ENCODE measurements at regions not wholly inside any gene's neighbourhood (a gene's known extent, or its start where the extent isn't known, plus 50 kb on each side); places are given as distances from the start of the nearest gene placed in this dataset.

- Histone ChIP-seq H3K4me1 (no peaks in the 10 kb centered on the region), H3K27me3 (ENCODE audit: low read depth) (peaks cover 74% of the 10 kb centered on the region), H3K9me3 (replicated peaks) (no peaks in the 10 kb centered on the region), H3K27ac (replicated peaks) (no peak overlapping the region), H3K4me3 (no peak overlapping the region), H3K36me3 (no peaks in the 10 kb centered on the region)
- DNase-seq = no peak
- intact Hi-C loops (cut with micrococcal nuclease) = no loop called here
- no peak for TF ChIP-seq CTCF (IDR thresholded peaks at IDR 0.05; ENCODE audit: borderline replicate concordance)
Measured at GRCh38 chr12:111155020-111155419, 213.9 kb downstream of the PHETA1 start.

DNA sequence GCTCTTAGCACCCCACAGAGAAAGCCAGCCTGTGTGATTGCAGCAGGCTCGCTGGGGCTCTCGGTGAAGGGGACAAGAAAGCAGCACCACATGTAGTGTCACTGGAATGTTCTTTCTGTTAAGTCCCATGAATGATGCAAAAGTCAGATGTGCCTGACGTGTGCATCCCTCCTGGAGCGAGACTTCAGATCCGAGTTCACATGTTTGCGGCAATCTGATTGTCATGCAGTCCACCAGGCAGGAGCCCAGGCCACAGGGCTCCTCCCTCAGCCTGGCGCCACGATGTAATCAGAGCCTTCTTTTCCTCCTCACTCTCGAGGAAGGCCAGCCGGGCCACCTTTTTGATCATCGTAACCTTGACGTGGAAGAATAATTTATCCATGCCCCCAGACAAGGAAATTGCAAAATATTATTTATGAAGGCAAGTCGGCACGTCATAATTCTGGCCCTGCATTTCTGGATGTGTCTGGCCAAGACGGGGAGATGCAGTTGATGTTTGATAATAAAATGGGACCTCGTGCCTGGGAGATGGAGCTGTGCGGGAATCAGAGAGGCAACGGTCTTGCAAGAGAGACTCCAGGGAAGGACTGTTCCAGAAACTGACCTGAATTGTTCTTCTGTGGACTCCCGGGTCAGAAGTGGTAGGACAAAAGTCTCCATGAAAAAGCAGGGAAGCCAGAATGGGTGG, 214.6 kb downstream of the PHETA1 start:
- H3K27ac ChIP-seq (replicated peaks) = no peak overlapping the region
- intact Hi-C loops (cut with micrococcal nuclease) = no loop called here
- TF ChIP-seq CTCF (IDR thresholded peaks at IDR 0.05; ENCODE audit: borderline replicate concordance) = no peak
- H3K27me3 ChIP-seq (ENCODE audit: low read depth) = peaks cover 75% of the 10 kb centered on the region
- H3K9me3 ChIP-seq (replicated peaks) = no peaks in the 10 kb centered on the region
- H3K36me3 ChIP-seq = no peaks in the 10 kb centered on the region
- no peaks in the 10 kb centered on the region for H3K4me1 ChIP-seq
- H3K4me3 ChIP-seq = no peak overlapping the region
- no peak for DNase-seq

GRCh38 chr12:111152561-111152960, 216.3 kb downstream of the PHETA1 start:
- H3K9me3 ChIP-seq (replicated peaks) = no peaks in the 10 kb centered on the region
- no peak for DNase-seq
- no peaks in the 10 kb centered on the region for H3K4me1 ChIP-seq
- H3K27me3 ChIP-seq (ENCODE audit: low read depth) = peaks cover 82% of the 10 kb centered on the region
- intact Hi-C loops (cut with micrococcal nuclease) = no loop called here
- H3K4me3 ChIP-seq = no peak overlapping the region
- TF ChIP-seq CTCF (IDR thresholded peaks at IDR 0.05; ENCODE audit: borderline replicate concordance) = no peak
- no peaks in the 10 kb centered on the region for H3K36me3 ChIP-seq
- no peak overlapping the region for H3K27ac ChIP-seq (replicated peaks)

DNA sequence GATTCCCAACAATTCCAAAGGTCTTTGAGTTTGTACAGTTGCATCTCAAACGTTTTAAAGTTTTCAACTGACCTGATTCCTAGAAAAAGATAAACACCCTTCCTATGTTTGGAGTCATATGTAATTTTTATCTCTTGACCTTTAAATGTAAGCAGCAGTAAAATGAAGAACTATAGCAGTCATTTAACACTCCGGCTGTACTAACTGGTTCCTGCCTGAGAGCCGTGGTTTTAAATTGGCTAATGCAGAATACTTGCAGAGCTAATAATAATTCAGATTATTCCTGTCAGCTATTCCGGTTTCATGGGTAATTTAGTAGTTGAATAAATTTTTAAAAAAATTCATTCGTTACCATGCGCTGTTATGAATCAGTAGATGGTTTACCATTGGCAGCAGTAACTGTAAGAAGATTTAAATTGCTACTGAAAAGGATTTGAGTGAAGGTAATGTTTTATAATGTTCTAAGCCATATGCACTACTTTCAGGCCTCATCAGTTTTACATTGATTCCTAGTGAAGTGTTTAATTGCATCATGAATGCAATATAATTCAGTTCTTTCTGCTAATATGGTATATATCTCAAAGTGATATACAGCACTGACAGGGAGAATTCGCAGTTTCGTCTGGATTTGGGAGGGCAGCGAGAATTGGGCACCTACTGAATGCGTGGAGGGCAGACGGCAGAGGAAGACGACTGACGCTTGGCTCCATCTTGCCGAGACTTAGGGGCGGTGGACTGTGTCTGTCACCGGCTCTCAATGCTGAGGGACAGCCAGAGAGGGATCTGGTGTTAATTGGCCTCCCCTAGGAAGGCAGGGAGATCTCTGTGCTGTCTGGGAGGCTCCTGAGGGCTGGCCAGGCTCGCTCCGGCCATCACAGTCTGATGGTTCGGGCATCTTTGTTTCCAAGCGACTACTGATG, 217.7 kb downstream of the PHETA1 start:
- Histone ChIP-seq H3K27me3 (ENCODE audit: low read depth) (peaks cover 81% of the 10 kb centered on the region), H3K4me1 (no peaks in the 10 kb centered on the region), H3K27ac (replicated peaks) (no peak overlapping the region), H3K4me3 (no peak overlapping the region), H3K36me3 (no peaks in the 10 kb centered on the region), H3K9me3 (replicated peaks) (no peaks in the 10 kb centered on the region)
- intact Hi-C loops (cut with micrococcal nuclease) = no loop called here
- no peak for TF ChIP-seq CTCF (IDR thresholded peaks at IDR 0.05; ENCODE audit: borderline replicate concordance)
- DNase-seq = no peak

- no peak for TF ChIP-seq CTCF (IDR thresholded peaks at IDR 0.05; ENCODE audit: borderline replicate concordance)
- Histone ChIP-seq H3K9me3 (replicated peaks) (no peaks in the 10 kb centered on the region), H3K27me3 (ENCODE audit: low read depth) (peaks cover 81% of the 10 kb centered on the region), H3K36me3 (no peaks in the 10 kb centered on the region), H3K27ac (replicated peaks) (no peak overlapping the region), H3K4me1 (no peaks in the 10 kb centered on the region), H3K4me3 (no peak overlapping the region)
- intact Hi-C loops (cut with micrococcal nuclease) = no loop called here
- DNase-seq = no peak
Measured at GRCh38 chr12:111150360-111150759, 218.5 kb downstream of the PHETA1 start.

Measured in left ventricle myocardium inferior (tissue), 1 donor.